22Rv1 (cell line): ENCODE measurements at regions not wholly inside any gene's neighbourhood (a gene's known extent, or its start where the extent isn't known, plus 50 kb on each side); places are given as distances from the start of the nearest gene placed in this dataset.
"Not testable (repeated sequence)": the region's sequence is repeated elsewhere in the genome, so short reads cannot be mapped to it uniquely, and the experiment has no call there.

Experiments
- H3K27ac ChIP-seq: fragments of 450-650 bp; 2 replicates; pipeline ENCODE4 v1.5.1; 2017
- ZFX ChIP-seq: fragments of 450-650 bp; IDR thresholded peaks from 2 replicates; pipeline ENCODE4 v1.6.1; 2017; ENCODE audit warnings: antibody characterized with exemption, borderline replicate concordance
- TF ChIP-seq, protein P1 (sequence below): fragments of 450-650 bp; IDR thresholded peaks from 2 replicates; pipeline ENCODE4 v1.5.1; 2017; ENCODE audit warnings: mild to moderate bottlenecking

- TF ChIP-seq ZFX, result no peak
- TF ChIP-seq, protein P1, sequence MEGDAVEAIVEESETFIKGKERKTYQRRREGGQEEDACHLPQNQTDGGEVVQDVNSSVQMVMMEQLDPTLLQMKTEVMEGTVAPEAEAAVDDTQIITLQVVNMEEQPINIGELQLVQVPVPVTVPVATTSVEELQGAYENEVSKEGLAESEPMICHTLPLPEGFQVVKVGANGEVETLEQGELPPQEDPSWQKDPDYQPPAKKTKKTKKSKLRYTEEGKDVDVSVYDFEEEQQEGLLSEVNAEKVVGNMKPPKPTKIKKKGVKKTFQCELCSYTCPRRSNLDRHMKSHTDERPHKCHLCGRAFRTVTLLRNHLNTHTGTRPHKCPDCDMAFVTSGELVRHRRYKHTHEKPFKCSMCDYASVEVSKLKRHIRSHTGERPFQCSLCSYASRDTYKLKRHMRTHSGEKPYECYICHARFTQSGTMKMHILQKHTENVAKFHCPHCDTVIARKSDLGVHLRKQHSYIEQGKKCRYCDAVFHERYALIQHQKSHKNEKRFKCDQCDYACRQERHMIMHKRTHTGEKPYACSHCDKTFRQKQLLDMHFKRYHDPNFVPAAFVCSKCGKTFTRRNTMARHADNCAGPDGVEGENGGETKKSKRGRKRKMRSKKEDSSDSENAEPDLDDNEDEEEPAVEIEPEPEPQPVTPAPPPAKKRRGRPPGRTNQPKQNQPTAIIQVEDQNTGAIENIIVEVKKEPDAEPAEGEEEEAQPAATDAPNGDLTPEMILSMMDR, result no peak
- no peak overlapping the region for H3K27ac ChIP-seq
These were observed 352.5 kb downstream of the KCNJ2 start for GRCh38 chr17:70521821-70522256.

GRCh38 chr17:70523426-70523825 is 354.1 kb downstream of the KCNJ2 start:
- no peak overlapping the region for H3K27ac ChIP-seq
- TF ChIP-seq, protein P1, result no peak
- no peak for TF ChIP-seq ZFX

- not testable (repeated sequence) for H3K27ac ChIP-seq
These were observed 355.7 kb downstream of the KCNJ2 start for GRCh38 chr17:70525035-70525434.

- no peak for TF ChIP-seq ZFX
- TF ChIP-seq, protein P1, result no peak
- no peak overlapping the region for H3K27ac ChIP-seq
These were observed 356.6 kb downstream of the KCNJ2 start for GRCh38 chr17:70525961-70526360.

DNA sequence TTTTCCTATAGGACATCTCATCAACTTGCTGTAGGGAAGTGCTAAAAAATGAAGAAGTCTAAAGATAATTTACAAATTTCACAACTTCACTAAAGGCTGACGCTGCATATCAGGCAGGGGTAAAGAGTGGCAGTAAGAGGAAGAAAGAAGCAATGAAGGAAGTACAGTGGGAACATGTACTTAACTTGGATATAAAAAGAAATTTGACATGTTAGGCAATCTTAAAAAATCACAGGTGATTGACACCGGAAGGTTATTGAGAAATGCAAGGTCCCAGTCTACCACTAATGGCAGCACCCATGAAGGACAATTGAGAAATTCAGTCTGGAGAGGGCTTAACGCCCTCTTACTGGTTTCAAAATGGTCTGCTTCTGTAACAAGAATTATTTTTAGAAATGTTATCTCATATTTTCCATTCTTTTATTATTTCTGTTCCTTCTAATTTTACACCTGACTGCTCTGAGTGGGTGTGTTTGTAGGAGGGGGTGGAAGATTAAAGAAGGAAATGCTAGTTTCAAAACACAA is 358.1 kb downstream of the KCNJ2 start:
- no peak overlapping the region for H3K27ac ChIP-seq
- TF ChIP-seq, protein P1, result no peak
- TF ChIP-seq ZFX, result no peak

DNA sequence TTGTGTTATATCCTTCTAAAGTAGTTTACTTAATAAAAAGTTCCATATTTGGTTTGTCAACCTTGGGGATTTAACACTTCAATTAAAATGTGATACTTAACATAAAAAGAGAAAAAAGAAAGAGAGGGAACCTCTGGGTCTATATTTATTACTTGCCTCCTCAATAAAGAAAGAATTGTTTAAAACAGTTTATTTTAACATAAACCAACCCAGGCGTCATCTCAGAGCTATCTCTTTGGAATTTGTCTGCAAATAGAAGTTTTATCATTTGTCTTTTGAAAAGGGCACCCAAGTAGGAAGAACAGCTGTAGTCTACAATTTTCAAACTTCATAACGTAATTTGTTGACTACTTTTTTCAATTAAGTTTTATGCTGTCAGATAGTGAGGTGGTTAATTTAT is 364.1 kb downstream of the KCNJ2 start:
- no peak for TF ChIP-seq ZFX
- TF ChIP-seq, protein P1, result no peak
- no peak overlapping the region for H3K27ac ChIP-seq

GRCh38 chr17:70535986-70536385 is 366.7 kb downstream of the KCNJ2 start:
- no peak overlapping the region for H3K27ac ChIP-seq
- TF ChIP-seq, protein P1, result no peak
- no peak for TF ChIP-seq ZFX
